Left colon (tissue), 2 donors: ENCODE measurements at regions not wholly inside any gene's neighbourhood (a gene's known extent, or its start where the extent isn't known, plus 50 kb on each side); places are given as distances from the start of the nearest gene placed in this dataset.

Experiments used
- ATAC-seq: fragments of 200-7000 bp; cut with Tn5 transposase; one replicate; pipeline ENCODE4 v1.9.1; 2020; ENCODE audit warnings: mild to moderate bottlenecking, moderate library complexity
- DNase-seq, 2 donors: peaks; one replicate each; pipeline ENCODE4 v3.0.0-alpha.2; 2020
- intact Hi-C, 2 donors: fragments of 100-400 bp; cut with DNase I in 1 of 2; cut with micrococcal nuclease in 1 of 2; formaldehyde crosslinking; loops; one replicate each; pipeline versions ENCODE4 v1.11.2 to v1.14.0; 2022; cut with DNase I, micrococcal nuclease
- donor health status: DM: no; HTN: no; CAD: no.
- donor health status: DM: yes; HTN: yes; CAD: no.

DNA sequence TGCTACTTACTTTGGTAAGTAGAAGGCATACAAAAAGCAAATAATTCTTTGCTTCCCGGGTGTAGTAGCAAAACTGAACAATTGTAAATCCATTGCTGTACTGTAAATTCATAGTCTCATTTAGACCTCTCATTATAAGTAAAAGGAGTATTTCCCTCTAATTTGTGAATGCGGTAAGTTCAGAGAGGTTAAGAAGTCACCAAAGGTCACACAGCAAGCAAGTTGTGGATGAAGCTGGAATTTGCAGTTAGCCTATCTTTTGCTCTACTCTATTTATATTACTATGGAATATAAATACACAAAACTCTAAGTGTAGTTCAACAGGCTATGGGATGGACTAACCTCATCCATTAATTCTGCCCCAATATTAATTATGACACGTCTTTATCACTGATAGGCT lies 508.3 kb downstream of the MCTP2 start:
- ATAC-seq (no peak), DNase-seq (no peak)
- intact Hi-C loops = no loop called here

GRCh38 chr15:94740469-94740868 lies 509.1 kb downstream of the MCTP2 start:
- ATAC-seq (no peak), DNase-seq (no peak)
- intact Hi-C loops = no loop called here

- ATAC-seq (no peak), DNase-seq (no peak)
- intact Hi-C loops = no loop called here
Measured at GRCh38 chr15:94743668-94744067, 512.3 kb downstream of the MCTP2 start.

GRCh38 chr15:94744080-94744793 lies 512.9 kb downstream of the MCTP2 start:
- DNase-seq (no peak), ATAC-seq (no peak)
- intact Hi-C loops = no loop called here

DNA sequence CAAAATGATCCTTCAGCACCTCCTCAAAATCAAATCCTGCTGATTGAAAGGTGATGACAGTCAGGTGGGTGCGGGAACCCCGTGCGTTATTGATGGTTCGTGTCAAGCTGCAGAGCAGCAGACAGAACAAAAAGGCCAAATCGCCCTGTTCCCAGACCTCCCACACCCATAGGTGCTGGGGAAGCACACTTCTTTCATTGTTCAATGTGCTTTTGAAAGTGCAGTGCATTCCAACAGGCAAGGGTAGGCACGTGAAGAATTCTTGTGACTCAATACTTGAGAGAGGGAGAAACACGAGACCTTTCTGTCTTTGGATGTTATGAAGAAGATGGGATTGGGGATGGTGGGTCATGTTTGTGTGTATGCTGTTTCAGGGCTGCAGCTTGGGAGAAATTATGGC lies 514.0 kb downstream of the MCTP2 start:
- no peak for ATAC-seq
- intact Hi-C loops = no loop called here

GRCh38 chr15:94747510-94747909 lies 516.1 kb downstream of the MCTP2 start:
- ATAC-seq = no peak
- no peak for DNase-seq
- intact Hi-C loops = no loop called here

More for the DNA sequence above, 514.0 kb downstream of the MCTP2 start:
- no peak for DNase-seq

DNA sequence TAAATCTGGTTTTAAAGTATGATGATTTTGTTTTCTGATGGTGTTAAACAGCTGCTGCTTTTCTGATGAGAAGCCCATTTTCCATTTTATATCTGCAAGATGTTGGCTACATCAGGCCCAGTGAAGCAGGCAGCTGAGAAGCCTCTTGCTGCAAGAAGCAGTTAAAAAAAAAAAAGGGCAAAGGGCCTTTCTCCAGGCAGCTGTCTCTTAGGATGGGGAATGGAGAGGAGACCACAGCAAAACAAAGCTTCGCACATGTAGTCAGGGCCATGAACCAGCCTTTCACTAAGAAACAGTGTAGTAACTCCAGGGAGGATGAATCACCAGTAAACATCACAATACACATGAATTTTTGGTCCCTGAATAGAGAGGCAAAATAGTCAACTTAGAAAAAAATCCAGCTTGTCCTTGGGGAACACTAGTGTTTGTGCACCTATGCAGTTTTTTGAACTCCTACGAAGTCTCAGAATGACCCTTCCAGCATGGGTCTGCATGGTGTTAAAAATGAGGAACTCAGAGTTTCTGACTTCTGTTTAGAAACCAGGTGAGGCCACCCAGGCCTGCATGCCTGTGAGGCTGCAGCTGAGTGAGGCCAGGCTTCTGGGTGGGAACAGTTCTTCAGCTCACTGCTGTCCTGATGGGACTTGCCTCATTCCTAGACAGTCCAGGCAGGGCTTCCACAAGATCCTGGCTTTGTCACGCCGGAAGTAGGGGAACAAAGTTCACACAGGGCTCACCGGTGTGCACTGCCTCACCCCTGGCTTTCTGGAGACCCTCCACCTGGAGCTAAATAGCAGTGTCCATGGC lies 518.7 kb downstream of the MCTP2 start:
- ATAC-seq = no peak
- intact Hi-C loops = no loop called here
- no peak for DNase-seq

DNA sequence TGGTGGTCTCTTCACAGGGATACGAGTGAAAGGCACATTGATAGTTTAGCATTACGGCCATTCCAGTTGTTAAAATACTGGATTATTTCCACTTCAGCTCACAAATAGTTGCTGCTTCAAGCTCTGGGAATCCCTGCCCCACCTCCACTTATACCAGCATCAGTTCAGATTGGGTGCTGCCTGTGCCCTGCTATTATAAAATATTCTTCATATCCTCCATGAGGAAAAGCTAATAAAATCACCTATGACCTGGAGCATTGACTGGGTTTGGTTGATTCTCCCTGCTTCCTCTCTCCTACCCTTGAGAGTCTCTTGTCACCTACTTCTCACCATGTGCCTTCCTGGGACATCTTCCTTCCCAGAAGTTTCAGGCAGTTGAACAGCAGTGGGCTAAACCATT lies 529.0 kb downstream of the MCTP2 start:
- intact Hi-C loops = no loop called here
- ATAC-seq (no peak), DNase-seq (no peak)

- ATAC-seq = no peak
- DNase-seq = no peak
- intact Hi-C loops = no loop called here
Measured at GRCh38 chr15:94761574-94761973, 530.2 kb downstream of the MCTP2 start.

DNA sequence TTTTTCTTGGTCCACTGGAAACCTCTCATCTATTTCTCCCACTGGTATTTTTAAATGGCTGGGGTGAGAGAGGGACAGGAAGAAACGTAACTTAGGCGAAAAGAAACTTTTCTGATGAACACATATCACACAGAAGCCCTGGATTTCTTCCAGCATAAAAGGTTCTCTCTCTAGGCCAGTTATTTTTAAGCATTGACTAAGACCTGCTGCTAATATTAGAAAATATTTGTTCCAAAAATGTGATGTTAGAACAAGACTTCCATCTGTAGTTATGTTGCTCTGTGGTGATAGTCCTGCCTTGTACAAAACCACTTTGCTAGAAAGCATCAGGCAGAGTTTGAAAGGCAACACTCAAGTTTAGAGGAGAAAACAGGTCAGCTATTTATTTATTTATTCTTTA lies 537.7 kb downstream of the MCTP2 start:
- intact Hi-C loops = no loop called here
- no peak for DNase-seq
- ATAC-seq = no peak

DNA sequence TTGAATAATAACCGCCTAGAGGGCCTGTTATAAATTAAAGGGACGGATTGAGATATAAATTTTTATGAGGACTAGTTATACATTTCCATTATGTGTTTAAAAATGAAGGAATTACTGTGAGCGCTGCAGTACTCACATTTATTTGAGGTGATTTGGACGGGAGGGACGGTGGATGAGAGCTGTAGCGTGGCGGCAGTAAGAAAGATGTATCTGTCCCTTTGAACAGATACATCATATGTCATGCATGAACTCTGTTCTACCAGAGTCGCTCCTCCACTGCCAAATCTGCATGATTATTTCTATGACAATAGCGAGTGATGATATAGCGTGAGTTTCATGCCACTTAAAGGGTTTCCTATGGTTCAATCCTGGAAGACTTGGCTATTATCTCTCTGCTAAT lies 538.8 kb downstream of the MCTP2 start:
- ATAC-seq (no peak), DNase-seq (no peak)
- intact Hi-C loops = no loop called here

GRCh38 chr15:94777037-94777436 lies 545.7 kb downstream of the MCTP2 start:
- DNase-seq (no peak), ATAC-seq (no peak)
- intact Hi-C loops = loop anchor here in 1 of 2 donors (5.0 kb wide), 1 partner anchor 90 kb away; no protein-coding TSS in a partner anchor

DNA sequence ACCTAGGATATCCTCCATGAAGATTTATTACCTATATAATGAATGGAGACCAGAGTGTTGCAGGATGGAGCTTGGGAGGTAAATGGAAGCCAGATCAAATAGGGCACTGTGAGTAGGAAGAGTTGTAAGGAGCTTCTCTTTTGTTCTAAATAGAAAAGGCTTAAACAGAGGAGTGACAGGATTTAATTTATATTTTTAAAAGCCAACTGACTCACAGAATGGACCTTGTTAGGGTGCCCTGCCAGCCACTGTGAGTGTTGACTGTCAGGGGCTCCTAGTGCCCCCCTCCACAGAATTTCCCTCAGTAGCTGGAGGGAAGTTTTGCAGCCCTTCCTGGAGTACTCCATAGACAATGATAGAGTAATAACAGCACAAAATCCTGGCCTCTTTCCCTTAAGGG lies 547.5 kb downstream of the MCTP2 start:
- ATAC-seq (no peak), DNase-seq (no peak)
- intact Hi-C loops = loop anchor here in 1 of 2 donors (5.0 kb wide), 1 partner anchor 92 kb away; no protein-coding TSS in a partner anchor

DNA sequence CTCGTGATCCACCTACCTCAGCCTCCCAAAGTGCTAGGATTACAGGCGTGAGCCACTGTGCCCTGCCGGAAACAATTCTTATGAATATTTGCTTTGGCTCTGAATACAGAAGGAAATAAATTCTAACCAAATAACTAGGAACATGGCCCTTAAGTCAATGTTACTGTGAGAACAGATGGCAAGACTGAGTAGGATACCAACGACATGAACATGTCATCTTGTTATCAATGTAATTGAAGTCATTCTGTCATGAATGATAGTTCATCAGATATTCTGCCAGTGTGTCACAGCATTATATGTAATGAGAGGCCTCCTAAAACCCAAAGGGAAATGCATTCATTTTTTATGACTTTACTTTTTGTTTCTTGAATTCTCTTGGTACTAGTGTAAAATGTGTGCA lies 548.8 kb downstream of the MCTP2 start:
- DNase-seq (no peak), ATAC-seq (peak; percentile 69)
- intact Hi-C loops = no loop called here

DNA sequence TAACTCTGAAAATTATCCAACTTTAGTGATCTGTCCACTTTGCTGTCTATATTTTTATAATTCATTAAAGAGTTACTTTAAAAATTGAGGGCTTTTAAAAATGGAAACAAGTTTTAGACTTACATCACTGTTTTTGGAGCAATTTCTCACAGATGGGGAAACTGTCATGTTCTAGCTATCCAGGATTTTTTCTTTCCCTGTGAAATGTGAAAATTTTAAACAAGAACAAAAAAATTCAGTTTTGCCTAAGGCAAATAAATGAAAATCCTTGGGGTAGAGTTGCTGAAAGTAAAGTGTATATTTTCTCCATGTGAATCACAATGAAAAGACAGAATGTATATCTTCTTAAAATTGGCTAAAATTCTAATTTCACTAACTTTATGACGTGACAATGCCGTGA lies 553.7 kb downstream of the MCTP2 start:
- DNase-seq (no peak), ATAC-seq (no peak)

GRCh38 chr15:94791008-94791407 lies 559.6 kb downstream of the MCTP2 start:
- no peak for ATAC-seq
- no peak for DNase-seq
- intact Hi-C loops = no loop called here

More for the DNA sequence above, 553.7 kb downstream of the MCTP2 start:
- intact Hi-C loops = no loop called here

DNA sequence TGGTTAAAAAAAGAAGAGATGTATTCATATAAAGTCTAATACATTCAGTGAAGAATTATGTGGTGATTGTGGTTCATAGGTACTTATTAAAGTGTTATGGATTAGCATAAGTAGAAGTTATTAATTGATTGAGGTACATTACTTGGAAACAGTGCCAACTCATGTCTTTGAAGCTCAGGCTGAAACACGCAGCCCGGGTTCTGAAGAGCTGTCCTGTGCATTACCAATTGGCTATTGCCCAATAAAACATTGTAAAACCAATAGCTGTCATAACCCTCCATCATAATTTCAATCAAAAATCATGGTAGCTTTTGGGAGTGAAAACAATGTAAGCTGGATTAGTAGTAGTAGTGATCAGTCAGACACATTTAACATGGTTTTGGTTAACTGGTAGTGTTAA lies 560.1 kb downstream of the MCTP2 start:
- no peak for DNase-seq
- no peak for ATAC-seq
- intact Hi-C loops = no loop called here

- no peak for DNase-seq
- intact Hi-C loops = no loop called here
- no peak for ATAC-seq
Measured at GRCh38 chr15:94792196-94792595, 560.8 kb downstream of the MCTP2 start.

DNA sequence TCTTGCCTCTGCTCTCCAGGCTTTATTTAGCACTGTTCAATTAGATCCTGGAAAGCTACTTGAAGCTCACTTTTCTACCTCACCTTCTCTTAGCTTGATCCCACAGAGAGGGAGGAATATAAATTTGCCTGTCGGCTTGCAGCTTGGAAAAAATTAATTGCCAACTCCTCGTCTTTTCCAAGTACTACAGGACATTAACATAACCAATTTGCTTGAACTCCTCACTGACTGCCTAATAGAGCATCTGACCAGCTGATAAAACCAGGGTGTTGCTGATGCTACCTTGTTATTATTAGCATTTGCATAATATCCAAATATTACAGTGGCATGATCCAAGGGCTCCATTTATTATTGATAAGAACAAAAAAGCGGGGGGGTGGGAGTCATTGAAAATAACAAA lies 561.8 kb downstream of the MCTP2 start:
- intact Hi-C loops = no loop called here
- no peak for ATAC-seq

GRCh38 chr15:94793641-94794040 lies 562.3 kb downstream of the MCTP2 start:
- intact Hi-C loops = no loop called here
- ATAC-seq (no peak), DNase-seq (no peak)

More for the DNA sequence above, 561.8 kb downstream of the MCTP2 start:
- DNase-seq = no peak
